K562 (cell line): ENCODE measurements at regions not wholly inside any gene's neighbourhood (a gene's known extent, or its start where the extent isn't known, plus 50 kb on each side); places are given as distances from the start of the nearest gene placed in this dataset.

Experiments used
- BCOR ChIP-seq: fragments of 450-650 bp; IDR thresholded peaks from 2 replicates; pipeline ENCODE4 v1.6.1; 2016
- PHB ChIP-seq: fragments of 250-450 bp; sonication (Bioruptor Pico); IDR thresholded peaks from 2 replicates; pipeline ENCODE4 v1.5.0; 2021
- ZBTB43 ChIP-seq: sonication (generic); formaldehyde crosslinking; IDR thresholded peaks from 2 replicates; pipeline ENCODE4 v1.8.0; 2023; ENCODE audit warnings: mild to moderate bottlenecking, missing genetic modification reagents

GRCh38 chrX:6472652-6473342 is 62.1 kb downstream of the VCX3A start:
- no peak for TF ChIP-seq BCOR
- TF ChIP-seq ZBTB43: no peak
- TF ChIP-seq PHB (CRISPR knock-in tag): no peak
